Mesendoderm (in vitro differentiated cells): ENCODE measurements at regions not wholly inside any gene's neighbourhood (a gene's known extent, or its start where the extent isn't known, plus 50 kb on each side); places are given as distances from the start of the nearest gene placed in this dataset.
"Not testable (repeated sequence)": the region's sequence is repeated elsewhere in the genome, so short reads cannot be mapped to it uniquely, and the experiment has no call there.

ENCODE experiments used
- DNase-seq: peaks from one replicate; pipeline ENCODE4 v3.0.0; 2013
- H2AK5ac ChIP-seq: 2 replicates; pipeline ENCODE4 v1.6.1; 2013; ENCODE audit warnings: low read length, inconsistent platforms
- H2BK120ac ChIP-seq: 2 replicates; pipeline ENCODE4 v1.6.1; 2013; ENCODE audit warnings: low read depth, mild to moderate bottlenecking, low read length, moderate library complexity, mixed read lengths
- H2BK15ac ChIP-seq: replicated peaks from 2 replicates; pipeline ENCODE4 v1.6.1; 2013; ENCODE audit warnings: low read depth, mild to moderate bottlenecking, moderate library complexity
- H2BK5ac ChIP-seq: 2 replicates; pipeline ENCODE4 v1.6.1; 2013; ENCODE audit warnings: low read length, inconsistent platforms
- H3K18ac ChIP-seq: 2 replicates; pipeline ENCODE4 v1.6.1; 2013; ENCODE audit warnings: mild to moderate bottlenecking, low read length, mixed read lengths
- H3K23ac ChIP-seq: one replicate; pipeline ENCODE4 v1.6.1; 2013; ENCODE audit warnings: low read length
- H3K27ac ChIP-seq: 2 replicates; pipeline ENCODE4 v1.5.1; 2013; ENCODE audit warnings: low read depth, mild to moderate bottlenecking, inconsistent platforms, low read length, moderate library complexity
- H3K27me3 ChIP-seq: 2 replicates; pipeline ENCODE4 v1.6.1; 2013; ENCODE audit warnings: low read length, control low read depth, mild to moderate bottlenecking, inconsistent platforms; ENCODE audit not compliant: insufficient read depth, poor library complexity
- H3K36me3 ChIP-seq: 2 replicates; pipeline ENCODE4 v1.6.1; 2013; ENCODE audit warnings: low read length, inconsistent platforms; ENCODE audit not compliant: control insufficient read depth, insufficient read depth
- H3K4ac ChIP-seq: one replicate; pipeline ENCODE4 v1.6.1; 2013; ENCODE audit warnings: low read depth, mild to moderate bottlenecking, low read length, moderate library complexity
- H3K4me1 ChIP-seq: 2 replicates; pipeline ENCODE4 v1.6.1; 2013; ENCODE audit warnings: low read depth, low read length, inconsistent platforms; ENCODE audit not compliant: control insufficient read depth
- H3K4me2 ChIP-seq: 2 replicates; pipeline ENCODE4 v1.6.1; 2013; ENCODE audit warnings: low read length
- H3K4me3 ChIP-seq: 2 replicates; pipeline ENCODE4 v1.5.1; 2013; ENCODE audit warnings: mild to moderate bottlenecking, low read length
- H3K56ac ChIP-seq: one replicate; pipeline ENCODE4 v1.6.1; 2013; ENCODE audit warnings: low read length
- H3K79me1 ChIP-seq: 2 replicates; pipeline ENCODE4 v1.6.1; 2013; ENCODE audit warnings: low read length, inconsistent platforms
- H3K79me2 ChIP-seq: 2 replicates; pipeline ENCODE4 v1.6.1; 2013; ENCODE audit warnings: mild to moderate bottlenecking, low read length; ENCODE audit not compliant: control insufficient read depth, insufficient read depth
- H3K9ac ChIP-seq: 2 replicates; pipeline ENCODE4 v1.6.1; 2013; ENCODE audit warnings: low read length, inconsistent platforms
- H4K5ac ChIP-seq: one replicate; pipeline ENCODE4 v1.6.1; 2013; ENCODE audit warnings: low read length
- H4K8ac ChIP-seq: one replicate; pipeline ENCODE4 v1.6.1; 2013; ENCODE audit warnings: low read depth, mild to moderate bottlenecking, control low read depth, low read length, moderate library complexity
- WGBS: extraction: QIAGEN DNeasy Blood & Tissue Kit; methylation state at CpG from one replicate; pipeline ENCODE4 v1.1.7; 2013; ENCODE audit warnings: low lambda C conversion rate, missing lambda C conversion rate; ENCODE audit not compliant: insufficient coverage; ENCODE audit errors: extremely low coverage; 5-methylcytosine and 5-hydroxymethylcytosine counted together

- H3K27ac ChIP-seq: no peak overlapping the region
- H2BK5ac ChIP-seq: no peak overlapping the region
- no peak overlapping the region for H4K8ac ChIP-seq
- H3K79me2 ChIP-seq: no peaks in the 10 kb centered on the region
- no peak for DNase-seq
- no peak overlapping the region for H3K18ac ChIP-seq
- H3K4ac ChIP-seq: no peak overlapping the region
- H3K79me1 ChIP-seq: no peaks in the 10 kb centered on the region
- H3K9ac ChIP-seq: no peak overlapping the region
- no peak overlapping the region for H3K23ac ChIP-seq
- H4K5ac ChIP-seq: no peak overlapping the region
- no peak overlapping the region for H3K56ac ChIP-seq
- H2BK15ac ChIP-seq: no peak overlapping the region
- no peak overlapping the region for H2AK5ac ChIP-seq
- H3K4me2 ChIP-seq: no peak overlapping the region
- H3K4me1 ChIP-seq: no peaks in the 10 kb centered on the region
- no peaks in the 10 kb centered on the region for H3K27me3 ChIP-seq
- H2BK120ac ChIP-seq: no peak overlapping the region
- H3K4me3 ChIP-seq: no peak overlapping the region
- H3K36me3 ChIP-seq: no peaks in the 10 kb centered on the region
These were observed 212.2 kb upstream of the BTBD3 start for GRCh38 chr20:11705512-11705911.

DNA sequence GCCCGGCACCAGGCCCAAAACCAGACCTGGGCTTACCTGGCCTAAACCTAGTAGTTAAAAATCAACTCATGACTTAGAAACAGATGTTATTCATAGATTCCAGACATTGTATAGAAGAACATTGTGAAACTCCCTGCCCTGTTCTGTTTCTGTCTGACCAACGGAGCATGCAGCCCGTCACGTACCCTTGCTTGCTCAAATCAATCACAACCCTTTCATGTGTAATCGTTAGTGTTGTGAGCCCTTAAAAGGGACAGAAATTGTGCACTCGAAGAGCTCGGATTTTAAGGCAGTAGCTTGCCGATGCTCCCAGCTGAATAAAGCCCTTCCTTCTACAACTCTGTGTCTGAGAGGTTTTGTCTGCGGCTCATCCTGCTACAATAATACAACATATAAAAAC is 209.5 kb upstream of the BTBD3 start:
- not testable (repeated sequence) for H3K4me2 ChIP-seq, H3K9ac ChIP-seq, H3K27ac ChIP-seq, H2AK5ac ChIP-seq, H3K18ac ChIP-seq, H3K23ac ChIP-seq, H4K8ac ChIP-seq, H3K4ac ChIP-seq, H3K4me3 ChIP-seq, H3K79me2 ChIP-seq, H2BK5ac ChIP-seq, H4K5ac ChIP-seq, H3K36me3 ChIP-seq, H3K27me3 ChIP-seq, H2BK15ac ChIP-seq, H3K56ac ChIP-seq, H2BK120ac ChIP-seq, DNase-seq, H3K79me1 ChIP-seq, H3K4me1 ChIP-seq
- WGBS: no CpG with 5 or more reads among the region's 9 CpGs

GRCh38 chr20:11711214-11711613 is 206.5 kb upstream of the BTBD3 start:
- no peak overlapping the region for H3K4me2 ChIP-seq
- H4K5ac ChIP-seq: no peak overlapping the region
- H3K27ac ChIP-seq: no peak overlapping the region
- no peaks in the 10 kb centered on the region for H3K36me3 ChIP-seq
- no peaks in the 10 kb centered on the region for H3K4me1 ChIP-seq
- no peaks in the 10 kb centered on the region for H3K79me1 ChIP-seq
- H3K18ac ChIP-seq: no peak overlapping the region
- DNase-seq: peak; percentile 38
- H2BK5ac ChIP-seq: no peak overlapping the region
- H4K8ac ChIP-seq: no peak overlapping the region
- no peak overlapping the region for H2AK5ac ChIP-seq
- H3K4ac ChIP-seq: no peak overlapping the region
- H2BK15ac ChIP-seq: no peak overlapping the region
- H3K56ac ChIP-seq: no peak overlapping the region
- H3K23ac ChIP-seq: no peak overlapping the region
- no peak overlapping the region for H3K4me3 ChIP-seq
- H3K9ac ChIP-seq: no peak overlapping the region
- H3K79me2 ChIP-seq: no peaks in the 10 kb centered on the region
- H2BK120ac ChIP-seq: no peak overlapping the region
- no CpG with 5 or more reads among the region's 5 CpGs for WGBS
- no peaks in the 10 kb centered on the region for H3K27me3 ChIP-seq

DNA sequence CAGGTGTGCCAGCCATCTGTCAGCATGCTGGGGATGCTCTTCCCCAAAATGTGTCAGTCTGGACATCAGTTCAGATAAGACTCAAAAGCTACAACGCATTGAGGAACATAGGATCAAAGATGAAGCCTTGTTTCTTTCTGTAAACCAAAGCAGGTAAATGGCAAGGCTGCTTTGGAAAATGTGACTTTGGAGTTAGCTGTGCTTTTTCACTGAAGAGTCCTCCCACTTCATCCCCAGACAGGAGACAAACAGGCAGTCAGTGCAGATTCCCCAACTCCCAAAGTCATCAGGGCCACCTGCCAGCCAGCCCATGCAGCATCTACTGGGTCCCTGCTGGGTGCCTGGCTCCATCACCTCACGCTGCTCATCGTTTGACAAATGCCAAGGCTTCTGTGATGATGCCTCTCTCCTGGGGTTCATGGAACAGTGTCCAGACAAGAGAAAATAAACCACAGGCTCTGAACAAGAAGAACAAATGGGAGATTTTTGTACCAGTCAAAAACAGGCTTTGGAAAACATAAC is 205.0 kb upstream of the BTBD3 start:
- no peak overlapping the region for H4K5ac ChIP-seq
- H3K27ac ChIP-seq: no peak overlapping the region
- no peak overlapping the region for H3K4me3 ChIP-seq
- H3K23ac ChIP-seq: no peak overlapping the region
- H3K9ac ChIP-seq: no peak overlapping the region
- no peaks in the 10 kb centered on the region for H3K79me1 ChIP-seq
- DNase-seq: no peak
- H3K56ac ChIP-seq: no peak overlapping the region
- H3K79me2 ChIP-seq: no peaks in the 10 kb centered on the region
- no peak overlapping the region for H3K18ac ChIP-seq
- no peak overlapping the region for H2BK120ac ChIP-seq
- H4K8ac ChIP-seq: no peak overlapping the region
- peaks cover 2% of the 10 kb centered on the region for H3K4me1 ChIP-seq
- H3K27me3 ChIP-seq: no peaks in the 10 kb centered on the region
- H3K4ac ChIP-seq: no peak overlapping the region
- H3K4me2 ChIP-seq: no peak overlapping the region
- no peak overlapping the region for H2BK5ac ChIP-seq
- H3K36me3 ChIP-seq: no peaks in the 10 kb centered on the region
- H2AK5ac ChIP-seq: no peak overlapping the region
- H2BK15ac ChIP-seq: no peak overlapping the region
- WGBS: no CpG with 5 or more reads among the region's 3 CpGs

- H3K79me1 ChIP-seq: no peaks in the 10 kb centered on the region
These were observed 202.8 kb upstream of the BTBD3 start for GRCh38 chr20:11714886-11715285.

GRCh38 chr20:11716239-11716944 is 201.3 kb upstream of the BTBD3 start:
- Histone ChIP-seq H3K9ac (no peak overlapping the region), H3K4me2 (no peak overlapping the region), H4K8ac (no peak overlapping the region), H3K27me3 (no peaks in the 10 kb centered on the region), H2BK15ac (no peak overlapping the region), H3K4me3 (no peak overlapping the region), H3K18ac (no peak overlapping the region), H3K79me1 (no peaks in the 10 kb centered on the region), H3K23ac (no peak overlapping the region), H3K36me3 (no peaks in the 10 kb centered on the region), H3K4ac (no peak overlapping the region), H2BK120ac (peak overlapping the region; percentile 61), H2BK5ac (no peak overlapping the region), H2AK5ac (no peak overlapping the region), H3K56ac (no peak overlapping the region), H3K79me2 (no peaks in the 10 kb centered on the region), H3K27ac (no peak overlapping the region), H3K4me1 (peaks cover 6% of the 10 kb centered on the region), H4K5ac (no peak overlapping the region)
- DNase-seq: peak; percentile 94
- no CpG with 5 or more reads among the region's 4 CpGs for WGBS

More at GRCh38 chr20:11714886-11715285, 202.8 kb upstream of the BTBD3 start:
- H4K5ac ChIP-seq: no peak overlapping the region
- no peak overlapping the region for H2AK5ac ChIP-seq
- no peak overlapping the region for H3K27ac ChIP-seq
- no peak overlapping the region for H3K23ac ChIP-seq
- H3K4ac ChIP-seq: no peak overlapping the region
- H2BK5ac ChIP-seq: no peak overlapping the region
- H4K8ac ChIP-seq: no peak overlapping the region
- no peak overlapping the region for H3K4me2 ChIP-seq
- no peak overlapping the region for H3K56ac ChIP-seq
- H3K79me2 ChIP-seq: no peaks in the 10 kb centered on the region
- H2BK120ac ChIP-seq: no peak overlapping the region
- H3K27me3 ChIP-seq: no peaks in the 10 kb centered on the region
- H3K18ac ChIP-seq: no peak overlapping the region
- no peak overlapping the region for H3K9ac ChIP-seq
- no peak overlapping the region for H2BK15ac ChIP-seq
- no peak overlapping the region for H3K4me3 ChIP-seq
- peaks cover 6% of the 10 kb centered on the region for H3K4me1 ChIP-seq
- H3K36me3 ChIP-seq: no peaks in the 10 kb centered on the region
- no CpG with 5 or more reads among the region's 2 CpGs for WGBS
- DNase-seq: no peak
